Endometrium (tissue), 2 donors: ENCODE measurements at regions not wholly inside any gene's neighbourhood (a gene's known extent, or its start where the extent isn't known, plus 50 kb on each side); places are given as distances from the start of the nearest gene placed in this dataset.

Source experiments
- FAIRE-seq: peaks from 2 replicates; lab custom pipeline; 2012; peaks lifted over from hg19 to GRCh38; lab: Jason Lieb, UNC
- donor health status: control.
- donor health status: control.

- no peak for FAIRE-seq
These were observed 111.4 kb upstream of the C1QTNF9B start for GRCh38 chr13:24008679-24009078.

GRCh38 chr13:24011266-24011665 is 114.0 kb upstream of the C1QTNF9B start:
- no peak for FAIRE-seq

- no peak for FAIRE-seq
These were observed 115.3 kb upstream of the C1QTNF9B start for GRCh38 chr13:24012648-24013047.

- no peak for FAIRE-seq
These were observed 115.9 kb upstream of the C1QTNF9B start for GRCh38 chr13:24013189-24013588.

GRCh38 chr13:24016046-24016445 is 118.7 kb upstream of the C1QTNF9B start:
- FAIRE-seq: no peak

GRCh38 chr13:24022568-24022967 is 125.3 kb upstream of the C1QTNF9B start:
- peak; percentile 57 for FAIRE-seq

GRCh38 chr13:24023073-24023472 is 125.8 kb upstream of the C1QTNF9B start:
- FAIRE-seq: no peak

GRCh38 chr13:24027494-24027893 is 130.2 kb upstream of the C1QTNF9B start:
- FAIRE-seq: no peak

- FAIRE-seq: no peak
These were observed 128.3 kb upstream of the SPATA13 start for GRCh38 chr13:24032252-24032651.

- FAIRE-seq: no peak
These were observed 127.8 kb upstream of the SPATA13 start for GRCh38 chr13:24032674-24033073.

GRCh38 chr13:24033527-24034302 is 126.8 kb upstream of the SPATA13 start:
- no peak for FAIRE-seq

- no peak for FAIRE-seq
These were observed 125.1 kb upstream of the SPATA13 start for GRCh38 chr13:24035411-24035810.

- FAIRE-seq: no peak
These were observed 124.4 kb upstream of the SPATA13 start for GRCh38 chr13:24036115-24036514.

GRCh38 chr13:24038405-24038804 is 122.1 kb upstream of the SPATA13 start:
- no peak for FAIRE-seq

- FAIRE-seq: no peak
These were observed 121.6 kb upstream of the SPATA13 start for GRCh38 chr13:24038841-24039330.

- no peak for FAIRE-seq
These were observed 120.7 kb upstream of the SPATA13 start for GRCh38 chr13:24039621-24040475.

GRCh38 chr13:24040835-24041234 is 119.7 kb upstream of the SPATA13 start:
- FAIRE-seq: no peak

GRCh38 chr13:24041651-24042225 is 118.8 kb upstream of the SPATA13 start:
- no peak for FAIRE-seq

- no peak for FAIRE-seq
These were observed 117.6 kb upstream of the SPATA13 start for GRCh38 chr13:24042710-24043440.

GRCh38 chr13:24043590-24044350 is 116.8 kb upstream of the SPATA13 start:
- no peak for FAIRE-seq

GRCh38 chr13:24045597-24045996 is 114.9 kb upstream of the SPATA13 start:
- FAIRE-seq: no peak
